SHP77 treated with DMSO at 0.1 percent for 48 hours (cell line): ENCODE measurements at regions not wholly inside any gene's neighbourhood (a gene's known extent, or its start where the extent isn't known, plus 50 kb on each side); places are given as distances from the start of the nearest gene placed in this dataset.
A peak's percentile ranks its signal among the peaks of the same experiment; 100 is the strongest.

Source experiments
- DNase-seq: peaks from one replicate; lab custom pipeline; 2025; lab: John Stamatoyannopoulos, UW

- DNase-seq = no peak
Observed at GRCh38 chr11:32265911-32266310, 169.4 kb downstream of the WT1 start.

GRCh38 chr11:32266601-32267000 is 168.7 kb downstream of the WT1 start:
- no peak for DNase-seq

GRCh38 chr11:32267679-32268187 is 167.6 kb downstream of the WT1 start:
- no peak for DNase-seq

GRCh38 chr11:32273931-32274330 is 161.4 kb downstream of the WT1 start:
- no peak for DNase-seq

- DNase-seq = no peak
Observed at GRCh38 chr11:32279672-32280071, 155.7 kb downstream of the WT1 start.

DNA sequence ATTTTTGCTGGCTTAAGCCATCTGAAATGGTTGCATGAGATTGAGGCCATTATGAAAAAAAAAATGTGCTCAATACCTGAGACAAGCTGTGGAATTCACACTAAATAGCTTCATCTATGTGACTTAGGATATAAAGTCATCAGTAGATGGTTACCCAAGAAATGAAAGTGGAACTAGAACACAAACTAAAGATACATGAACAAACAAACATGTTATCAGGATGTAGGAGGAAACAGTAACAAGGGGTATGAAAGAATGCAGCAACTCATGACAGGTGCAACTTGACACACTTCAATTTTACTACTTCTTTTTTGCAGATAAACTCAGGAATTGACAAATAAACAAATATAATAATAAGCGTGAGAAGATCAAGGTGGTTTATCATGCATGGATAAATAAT is 155.0 kb downstream of the WT1 start:
- DNase-seq = no peak

DNA sequence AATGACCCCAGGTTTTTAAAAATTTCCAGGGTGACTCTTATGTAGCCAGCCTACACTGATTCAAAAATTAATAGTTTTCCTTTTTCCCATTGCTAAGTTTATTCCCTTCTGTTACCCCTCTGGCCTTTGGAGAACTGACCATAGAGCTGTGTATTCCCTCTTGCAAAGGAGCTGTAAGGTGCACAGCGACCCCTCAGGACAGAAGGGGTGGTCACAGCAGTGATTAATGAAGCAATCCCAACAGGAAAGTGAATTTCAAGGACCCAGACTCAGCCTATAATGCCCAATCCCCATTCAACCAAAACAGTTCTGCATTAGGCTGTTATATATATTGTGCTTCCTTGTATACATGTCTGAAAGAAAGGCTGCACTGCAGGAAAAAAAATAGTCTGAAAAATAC is 147.1 kb downstream of the WT1 start:
- no peak for DNase-seq

DNA sequence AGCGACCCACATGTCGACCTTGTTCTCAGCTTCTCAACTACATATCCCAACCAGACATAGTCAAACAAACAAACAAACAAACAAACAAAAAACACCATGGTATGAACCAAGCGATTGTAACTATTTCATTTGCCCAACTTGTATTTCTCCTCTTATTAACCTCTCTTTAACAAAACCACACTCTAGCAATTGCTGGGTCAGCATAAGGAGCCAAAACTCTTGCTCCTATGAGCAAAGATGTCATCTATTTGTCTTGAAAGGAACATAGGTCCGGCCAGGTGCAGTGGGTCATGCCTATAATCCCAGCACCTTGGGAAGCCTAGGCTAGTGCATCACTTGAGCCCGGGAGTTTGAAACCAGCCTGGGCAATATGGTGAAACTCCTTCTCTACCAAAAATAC is 145.6 kb downstream of the WT1 start:
- DNase-seq = no peak

GRCh38 chr11:32290783-32291182 is 144.6 kb downstream of the WT1 start:
- no peak for DNase-seq

DNA sequence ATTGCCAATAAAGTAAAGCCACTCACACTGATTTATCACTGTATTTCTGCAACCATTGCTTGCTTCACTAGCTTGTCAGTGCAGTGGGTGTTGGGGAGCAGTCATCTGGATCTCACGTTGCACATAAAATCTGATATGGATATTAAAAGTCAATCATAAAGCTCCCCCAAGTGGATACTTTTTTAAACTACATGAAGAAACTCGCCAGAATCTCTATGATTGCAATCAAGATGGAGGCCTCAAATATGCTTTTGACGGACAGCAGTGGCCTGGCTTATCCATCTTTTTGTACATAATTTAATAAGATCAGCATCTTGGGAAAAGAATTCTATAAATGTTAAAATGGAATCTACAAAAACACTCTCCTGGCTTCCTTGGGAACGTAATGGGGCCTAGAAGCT is 137.7 kb downstream of the WT1 start:
- DNase-seq = peak; percentile 39

DNA sequence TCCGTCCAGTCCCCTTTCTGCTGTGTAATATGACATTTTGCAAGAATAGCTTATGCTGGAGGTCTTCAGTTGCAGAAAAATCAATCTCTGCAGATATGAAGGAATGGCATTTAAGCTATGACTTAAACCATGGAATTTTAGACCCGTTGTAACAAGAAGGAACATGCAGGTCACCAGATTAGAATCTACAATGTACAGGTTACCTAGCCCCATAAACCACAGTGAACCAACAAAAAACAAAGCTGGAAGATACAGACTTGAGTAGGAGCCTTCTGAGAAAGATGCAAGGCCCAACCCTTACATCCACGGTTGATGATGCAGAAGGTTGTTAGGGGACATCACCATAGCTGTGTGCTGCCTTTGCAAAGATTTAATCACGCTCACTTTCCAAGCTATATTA is 132.5 kb downstream of the WT1 start:
- DNase-seq = no peak

GRCh38 chr11:32304521-32304920 is 130.8 kb downstream of the WT1 start:
- DNase-seq = no peak

- DNase-seq = no peak
Observed at GRCh38 chr11:32305460-32305859, 129.9 kb downstream of the WT1 start.

GRCh38 chr11:32307471-32307870 is 127.9 kb downstream of the WT1 start:
- no peak for DNase-seq

GRCh38 chr11:32307913-32308312 is 127.4 kb downstream of the WT1 start:
- no peak for DNase-seq

- no peak for DNase-seq
Observed at GRCh38 chr11:32309530-32310213, 125.7 kb downstream of the WT1 start.

- no peak for DNase-seq
Observed at GRCh38 chr11:32310214-32310601, 125.1 kb downstream of the WT1 start.

- DNase-seq = no peak
Observed at GRCh38 chr11:32311346-32312065, 123.8 kb downstream of the WT1 start.

GRCh38 chr11:32312206-32312817 is 123.0 kb downstream of the WT1 start:
- DNase-seq = no peak

DNA sequence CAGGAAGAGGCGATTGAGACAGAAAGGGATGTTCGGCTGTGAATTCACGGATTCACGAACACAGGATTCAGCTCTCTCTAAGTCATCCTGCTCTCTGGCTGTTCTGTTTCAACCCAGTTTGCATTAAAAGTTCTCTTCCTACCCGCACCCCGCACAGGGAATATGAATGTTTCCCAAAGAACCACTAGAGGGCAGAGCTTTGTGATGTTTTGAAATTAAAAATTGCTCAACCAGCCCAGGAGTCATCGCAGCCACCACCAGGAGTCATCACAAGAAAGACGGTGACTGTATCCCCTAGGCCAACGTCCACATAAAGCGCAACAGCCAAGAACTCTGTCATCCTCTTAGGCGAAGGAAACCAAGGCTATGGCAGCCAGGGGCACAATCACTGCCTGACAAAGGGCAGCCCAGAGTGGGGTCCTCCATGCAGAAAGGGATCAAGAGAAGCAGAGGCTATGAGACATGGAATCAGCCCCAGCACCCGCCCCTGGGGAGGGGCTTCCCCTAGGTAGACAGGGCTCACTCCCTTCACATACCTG is 122.4 kb downstream of the WT1 start:
- DNase-seq = no peak

DNA sequence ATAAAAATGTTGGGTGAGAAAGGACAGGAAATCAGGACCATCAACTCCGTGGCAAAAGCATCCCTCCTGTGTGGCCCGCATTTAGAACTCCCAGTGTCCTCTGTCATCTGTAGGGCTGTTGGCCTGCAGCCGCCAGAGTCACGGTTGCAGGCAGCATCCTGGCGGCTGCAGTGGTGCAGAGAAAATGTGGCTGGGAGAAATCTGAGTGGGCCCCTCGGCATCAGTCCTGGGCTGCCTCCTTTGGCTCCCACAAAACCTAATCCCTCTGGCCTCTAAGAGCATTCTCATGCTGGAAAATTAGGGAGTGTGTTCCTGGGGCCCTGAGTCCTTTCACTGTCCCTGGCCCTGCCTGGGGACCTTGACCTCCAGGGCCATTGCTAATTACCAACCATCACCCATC is 121.9 kb downstream of the WT1 start:
- DNase-seq = no peak

DNA sequence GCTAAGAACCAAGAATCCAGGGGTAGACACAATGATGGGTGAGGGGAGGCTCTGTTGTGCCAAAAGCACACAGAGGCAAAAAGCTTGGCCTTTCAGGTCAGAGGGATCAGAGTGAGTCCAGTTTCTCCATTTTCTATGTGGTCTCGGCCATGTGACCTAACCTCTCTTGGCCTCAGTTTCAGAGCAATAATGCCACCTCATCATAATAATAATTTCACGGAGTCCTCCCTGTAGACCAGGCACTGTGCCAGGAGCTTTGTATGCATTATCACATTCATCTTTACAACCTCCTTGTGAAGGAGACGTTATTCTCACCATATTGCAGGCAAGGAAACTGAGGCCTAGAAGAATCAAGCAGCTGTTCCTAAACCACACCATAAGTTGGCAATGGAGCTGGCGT is 120.2 kb downstream of the WT1 start:
- no peak for DNase-seq

DNA sequence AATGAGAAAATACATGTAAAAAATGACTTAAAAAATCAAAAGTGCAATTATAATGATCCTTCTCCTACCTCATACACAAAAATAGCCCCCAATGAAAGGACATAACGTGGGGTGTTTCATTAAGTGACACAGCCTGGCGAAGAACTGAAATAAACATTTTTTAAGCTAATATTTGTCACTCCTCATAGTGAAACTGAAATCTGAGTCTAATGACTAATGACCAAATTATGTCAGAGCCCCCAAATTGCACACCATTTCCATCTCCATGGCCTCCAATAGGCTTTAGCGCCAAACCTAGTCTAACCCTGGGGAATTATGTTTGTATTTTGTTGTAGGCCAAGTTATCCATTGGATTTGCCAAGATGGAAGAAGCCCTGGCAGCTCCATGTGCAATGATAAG is 119.1 kb downstream of the WT1 start:
- DNase-seq = no peak
